Neutrophil (primary cell): ENCODE measurements at regions not wholly inside any gene's neighbourhood (a gene's known extent, or its start where the extent isn't known, plus 50 kb on each side); places are given as distances from the start of the nearest gene placed in this dataset.
A peak's percentile ranks its signal among the peaks of the same experiment; 100 is the strongest.
"Not testable (repeated sequence)": the region's sequence is repeated elsewhere in the genome, so short reads cannot be mapped to it uniquely, and the experiment has no call there.

Experiments
- H3K27ac ChIP-seq: fragments of 200-600 bp; sonication (generic); 2 replicates; pipeline ENCODE4 v1.5.1; 2016; ENCODE audit warnings: mild to moderate bottlenecking, moderate library complexity
- H3K27me3 ChIP-seq: fragments of 200-600 bp; sonication (generic); 2 replicates; pipeline ENCODE4 v1.6.0; 2016; ENCODE audit warnings: mild to moderate bottlenecking
- H3K36me3 ChIP-seq: fragments of 200-600 bp; sonication (generic); 2 replicates; pipeline ENCODE4 v1.5.1; 2017
- H3K4me1 ChIP-seq, 2 experiments: fragments of 200-600 bp in 1 of 2; sonication (generic) in 1 of 2; 1 replicate in 1 of 2; 2 replicates in 1 of 2; pipeline versions ENCODE4 v1.5.1 to v1.6.1; 2013 to 2016; ENCODE audit warnings: low read depth in 1 of 2, low read length in 1 of 2, mild to moderate bottlenecking in 1 of 2, moderate library complexity in 1 of 2; ENCODE audit not compliant: control insufficient read depth in 1 of 2, insufficient read depth in 1 of 2
- H3K4me3 ChIP-seq, 2 experiments: fragments of 200-600 bp in 1 of 2; sonication (generic) in 1 of 2; 1 replicate in 1 of 2; 2 replicates in 1 of 2; pipeline ENCODE4 v1.5.1; 2013 to 2016; ENCODE audit warnings: low read depth in 1 of 2, low read length in 1 of 2, mild to moderate bottlenecking in 1 of 2, moderate library complexity in 1 of 2
- H3K9me3 ChIP-seq: fragments of 200-600 bp; sonication (generic); 2 replicates; pipeline ENCODE4 v1.5.1; 2016
- TF ChIP-seq, protein P1 (sequence below): fragments of 200-600 bp; sonication (generic); IDR thresholded peaks from 2 replicates; pipeline ENCODE4 v1.5.1; 2016; ENCODE audit warnings: antibody characterized with exemption

DNA sequence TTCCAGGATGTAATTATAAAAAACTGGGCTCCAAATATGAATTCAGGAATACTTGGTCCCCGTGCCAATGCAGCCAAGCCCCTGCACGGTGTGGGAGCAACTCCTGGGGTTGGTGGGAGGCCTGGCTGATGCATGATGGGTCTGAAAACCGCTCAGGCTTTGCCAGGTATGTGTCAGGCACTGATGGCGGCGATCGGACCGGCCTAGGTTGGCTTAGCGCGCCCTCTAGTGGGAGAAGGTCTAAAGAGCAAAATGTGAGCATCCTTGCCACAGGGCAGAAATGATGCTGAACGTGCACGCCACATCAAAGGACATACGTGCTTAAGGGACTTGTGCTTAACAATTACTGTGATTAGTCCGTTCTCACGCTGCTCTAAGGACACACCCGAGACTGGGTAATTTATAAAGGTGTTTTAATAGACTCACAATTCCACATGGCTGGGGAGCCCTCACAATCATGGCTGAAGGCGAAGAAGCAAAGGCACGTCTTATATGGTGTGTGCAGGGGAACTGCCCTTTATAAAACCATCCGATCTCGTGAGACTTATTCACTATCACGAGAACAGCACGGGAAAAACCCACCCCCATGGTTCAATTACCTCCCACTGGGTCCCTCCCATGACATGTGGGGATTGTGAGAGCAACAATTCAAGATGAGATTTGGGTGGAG is 196.2 kb upstream of the PLGLB1 start:
- not testable (repeated sequence) for H3K27me3 ChIP-seq, H3K4me3 ChIP-seq, H3K27ac ChIP-seq, H3K36me3 ChIP-seq, H3K4me1 ChIP-seq, H3K9me3 ChIP-seq
- TF ChIP-seq, protein P1, sequence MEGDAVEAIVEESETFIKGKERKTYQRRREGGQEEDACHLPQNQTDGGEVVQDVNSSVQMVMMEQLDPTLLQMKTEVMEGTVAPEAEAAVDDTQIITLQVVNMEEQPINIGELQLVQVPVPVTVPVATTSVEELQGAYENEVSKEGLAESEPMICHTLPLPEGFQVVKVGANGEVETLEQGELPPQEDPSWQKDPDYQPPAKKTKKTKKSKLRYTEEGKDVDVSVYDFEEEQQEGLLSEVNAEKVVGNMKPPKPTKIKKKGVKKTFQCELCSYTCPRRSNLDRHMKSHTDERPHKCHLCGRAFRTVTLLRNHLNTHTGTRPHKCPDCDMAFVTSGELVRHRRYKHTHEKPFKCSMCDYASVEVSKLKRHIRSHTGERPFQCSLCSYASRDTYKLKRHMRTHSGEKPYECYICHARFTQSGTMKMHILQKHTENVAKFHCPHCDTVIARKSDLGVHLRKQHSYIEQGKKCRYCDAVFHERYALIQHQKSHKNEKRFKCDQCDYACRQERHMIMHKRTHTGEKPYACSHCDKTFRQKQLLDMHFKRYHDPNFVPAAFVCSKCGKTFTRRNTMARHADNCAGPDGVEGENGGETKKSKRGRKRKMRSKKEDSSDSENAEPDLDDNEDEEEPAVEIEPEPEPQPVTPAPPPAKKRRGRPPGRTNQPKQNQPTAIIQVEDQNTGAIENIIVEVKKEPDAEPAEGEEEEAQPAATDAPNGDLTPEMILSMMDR: peak; percentile 27

DNA sequence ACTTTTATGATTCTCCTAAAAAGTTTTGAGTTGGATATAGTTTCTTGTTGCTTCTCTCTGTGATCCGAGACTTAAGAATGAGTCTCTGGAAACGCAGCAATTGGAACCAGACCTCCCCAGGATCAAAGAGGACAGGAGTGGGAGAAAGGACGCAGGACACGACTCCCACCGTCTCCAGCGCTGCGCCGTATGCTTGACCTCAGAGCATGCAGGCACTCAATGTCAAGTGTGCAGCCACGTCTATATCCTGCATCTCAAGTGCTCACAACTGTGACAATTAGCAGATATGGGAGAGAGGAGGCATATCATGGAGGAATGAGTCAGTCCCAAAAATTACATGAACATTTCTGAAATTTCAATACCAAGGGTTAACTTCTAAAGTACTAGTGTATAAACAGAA is 199.0 kb upstream of the PLGLB1 start:
- H3K27ac ChIP-seq, H3K4me1 ChIP-seq, H3K9me3 ChIP-seq, H3K36me3 ChIP-seq, H3K4me3 ChIP-seq, H3K27me3 ChIP-seq: not testable (repeated sequence)

DNA sequence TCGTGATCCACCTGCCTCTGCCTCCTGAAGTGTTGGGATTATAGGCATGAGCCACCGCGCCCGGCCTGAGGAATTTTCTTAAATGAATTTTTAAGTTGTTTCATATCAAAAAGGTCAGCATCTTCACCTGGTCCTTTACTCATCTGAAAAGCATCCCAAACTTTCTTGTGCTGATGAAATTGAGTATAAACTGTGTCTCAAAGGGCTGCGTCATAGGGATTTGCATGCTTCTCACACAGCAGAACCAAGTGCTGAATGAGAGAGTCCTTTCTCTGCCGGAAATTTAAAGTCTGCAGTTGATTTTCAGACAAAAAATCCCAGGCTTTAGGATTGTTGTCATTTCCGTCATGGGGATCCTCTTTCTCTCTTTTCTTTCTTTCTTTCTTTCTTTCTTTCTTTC is 200.5 kb upstream of the PLGLB1 start:
- not testable (repeated sequence) for H3K4me3 ChIP-seq, H3K27ac ChIP-seq, H3K27me3 ChIP-seq, H3K36me3 ChIP-seq, H3K4me1 ChIP-seq, H3K9me3 ChIP-seq

DNA sequence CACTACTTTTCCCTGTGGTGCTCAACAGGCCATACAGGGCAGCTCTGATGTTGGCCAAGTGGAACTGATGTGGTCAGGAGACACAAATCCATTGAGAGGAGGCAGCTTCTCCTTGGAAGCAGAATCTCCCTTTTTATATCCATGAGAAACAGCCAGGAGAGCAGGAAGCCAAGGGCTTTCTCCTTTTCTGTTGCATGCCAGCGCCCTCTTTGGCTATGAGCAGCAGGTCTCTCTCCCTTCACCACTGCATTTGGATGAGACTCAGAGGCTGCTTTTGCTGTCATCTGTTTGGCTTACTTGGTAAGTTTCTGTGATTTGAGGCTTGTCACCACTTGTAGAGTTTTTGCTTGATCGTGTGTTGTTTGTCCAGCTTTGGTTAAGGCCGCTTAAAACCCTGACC is 202.2 kb upstream of the PLGLB1 start:
- not testable (repeated sequence) for H3K36me3 ChIP-seq, H3K27ac ChIP-seq, H3K4me1 ChIP-seq, H3K4me3 ChIP-seq, H3K9me3 ChIP-seq, H3K27me3 ChIP-seq

DNA sequence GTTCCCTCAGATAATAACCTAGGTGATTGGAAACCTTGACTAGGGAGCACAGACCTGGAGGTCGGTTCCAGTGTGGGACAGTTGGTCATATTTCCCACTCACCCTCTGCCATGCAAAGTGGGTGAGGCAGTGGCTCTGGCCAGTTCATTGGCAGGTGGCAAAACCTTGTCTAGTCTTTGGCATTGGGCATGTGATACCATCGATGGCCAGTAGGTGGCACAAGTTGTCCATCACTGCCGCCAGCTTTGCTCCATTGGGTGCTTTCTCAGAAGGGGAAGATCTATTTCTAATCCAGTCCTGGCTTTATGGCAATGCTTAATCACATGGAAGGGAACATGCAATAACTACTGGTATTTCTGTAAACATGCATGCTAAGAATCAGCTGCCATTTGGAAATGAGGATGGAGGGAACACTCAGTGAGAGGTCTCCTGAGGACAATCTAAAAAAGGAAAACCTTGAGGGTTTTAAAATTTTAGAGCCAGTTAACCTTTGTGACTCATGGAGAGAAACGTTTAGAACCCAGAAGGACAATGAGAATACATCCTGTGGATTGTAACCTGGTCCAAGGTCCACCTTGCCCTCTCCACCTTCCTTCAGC is 207.5 kb upstream of the PLGLB1 start:
- H3K4me1 ChIP-seq, H3K36me3 ChIP-seq, H3K4me3 ChIP-seq, H3K27ac ChIP-seq, H3K9me3 ChIP-seq, H3K27me3 ChIP-seq: not testable (repeated sequence)
- TF ChIP-seq, protein P1: peak; percentile 66

DNA sequence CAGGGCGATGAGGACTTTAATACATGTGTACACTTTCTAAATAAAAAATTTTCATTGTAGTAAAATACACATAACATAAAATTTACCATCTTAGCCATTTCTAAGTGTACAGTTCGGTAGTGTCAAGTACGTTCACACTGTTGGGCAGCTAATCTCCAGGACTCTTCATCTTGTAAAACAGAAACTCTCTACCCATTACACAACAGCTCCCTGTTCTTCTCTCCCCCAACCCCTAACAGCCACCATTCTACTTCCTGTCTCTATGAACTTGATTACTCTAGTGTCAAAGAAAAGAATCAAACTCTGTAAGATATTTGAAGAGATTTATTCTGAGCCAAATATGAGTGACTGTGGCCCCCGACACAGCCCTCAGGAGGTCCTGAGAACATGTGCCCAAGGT is 208.3 kb upstream of the PLGLB1 start:
- not testable (repeated sequence) for H3K4me1 ChIP-seq, H3K4me3 ChIP-seq, H3K27me3 ChIP-seq, H3K36me3 ChIP-seq, H3K9me3 ChIP-seq, H3K27ac ChIP-seq

DNA sequence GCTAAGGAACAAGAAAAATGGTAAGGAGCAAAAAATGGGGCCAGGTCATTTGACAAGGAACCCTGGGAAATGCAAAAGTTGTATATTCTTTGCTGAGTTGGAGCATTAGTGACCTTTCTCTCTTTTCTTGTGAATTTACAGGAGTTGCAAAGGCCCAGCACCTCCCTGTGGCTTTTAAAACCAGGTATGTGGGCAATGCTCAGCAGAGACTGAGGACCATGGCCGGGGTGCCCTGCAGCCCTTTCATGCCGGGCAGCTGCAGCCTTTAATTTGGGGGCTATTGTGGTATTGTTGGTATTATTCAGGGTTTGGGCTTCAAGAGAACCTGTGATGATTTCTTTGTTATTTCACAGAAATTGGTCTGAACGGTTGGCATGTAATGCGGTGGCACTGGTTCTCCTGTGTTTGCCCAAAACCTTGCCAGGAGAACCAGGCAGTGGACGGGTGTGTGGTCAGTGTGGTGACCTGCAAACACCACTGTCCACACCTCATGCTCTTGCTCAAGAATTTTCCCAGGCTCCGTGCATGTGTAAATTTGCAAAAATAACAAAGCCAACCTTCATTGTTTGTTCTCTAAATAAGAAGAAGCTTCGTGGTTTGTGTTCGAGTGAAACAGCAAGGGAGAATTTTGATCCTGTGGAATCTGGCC is 213.8 kb upstream of the PLGLB1 start:
- H3K4me1 ChIP-seq, H3K9me3 ChIP-seq: not testable (repeated sequence)

DNA sequence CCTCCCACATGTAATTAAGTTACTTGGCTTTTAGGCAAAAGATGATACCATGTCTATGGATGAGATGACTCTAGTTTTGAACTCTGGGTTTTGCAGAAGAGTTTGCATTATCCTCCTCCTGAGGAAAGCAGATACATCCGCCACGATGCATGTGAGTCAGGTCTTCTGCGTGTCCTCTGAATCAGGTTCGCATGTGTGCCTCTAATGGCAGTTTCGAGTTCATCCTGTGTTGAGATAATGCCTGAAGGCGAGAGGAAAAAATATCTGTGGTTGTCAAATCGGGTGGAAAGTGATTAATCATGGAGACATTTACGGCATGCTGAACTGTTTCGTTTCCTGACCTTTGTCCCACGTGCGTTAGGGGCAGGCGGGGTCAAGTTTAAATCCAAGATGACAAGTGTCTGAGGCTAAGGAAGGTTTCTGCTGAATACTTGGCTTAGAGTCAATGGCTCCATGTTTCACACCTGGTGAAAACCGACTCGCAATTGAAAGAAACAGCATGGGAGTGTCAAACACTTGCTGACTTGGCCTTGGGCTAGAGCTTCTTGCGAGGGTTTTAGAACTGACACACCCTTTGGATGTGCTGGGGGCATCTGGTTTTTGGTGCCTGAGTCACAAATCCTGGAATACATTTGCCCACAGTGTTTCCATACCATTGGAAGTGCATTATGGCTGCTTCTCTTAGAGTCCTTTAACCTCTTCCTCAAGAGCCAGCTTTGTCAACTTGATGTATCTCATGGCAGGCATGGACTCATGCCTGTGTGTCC is 216.1 kb upstream of the PLGLB1 start:
- H3K4me1 ChIP-seq, H3K4me3 ChIP-seq, H3K9me3 ChIP-seq, H3K36me3 ChIP-seq, H3K27me3 ChIP-seq, H3K27ac ChIP-seq: not testable (repeated sequence)

More for the DNA sequence above, 213.8 kb upstream of the PLGLB1 start:
- H3K27ac ChIP-seq, H3K4me3 ChIP-seq, H3K27me3 ChIP-seq, H3K36me3 ChIP-seq: not testable (repeated sequence)

DNA sequence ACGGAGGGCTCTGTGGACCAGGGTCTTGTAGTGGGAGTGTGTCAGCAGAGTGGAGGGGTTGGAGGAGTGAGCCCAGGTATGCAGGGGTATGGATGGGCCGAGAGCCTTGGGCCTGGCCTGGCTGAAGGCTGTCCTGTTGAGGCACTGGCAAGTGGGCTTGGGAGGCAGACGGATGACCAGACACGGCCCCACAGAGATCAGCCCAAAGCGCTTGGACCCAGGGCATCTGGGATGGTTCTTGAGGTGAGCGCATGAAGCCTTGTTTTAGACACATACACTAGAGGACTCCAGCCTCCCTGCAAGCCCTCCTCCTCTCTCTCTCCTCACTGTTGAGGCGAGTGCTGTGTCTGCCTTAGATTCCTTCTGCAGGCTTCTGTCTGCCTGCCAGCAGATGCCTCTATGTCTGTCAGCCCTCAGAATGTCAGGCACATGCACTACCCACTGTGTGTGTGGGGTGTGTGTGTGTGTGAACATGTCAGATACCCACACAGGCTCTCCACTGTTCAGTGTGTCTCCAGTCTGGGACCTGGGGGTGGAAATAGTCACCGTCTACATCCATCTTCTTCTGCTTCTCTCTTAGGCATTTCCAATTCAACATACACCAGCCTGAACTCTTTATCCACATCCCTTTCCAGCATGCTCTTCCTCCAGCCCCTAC is 218.0 kb upstream of the PLGLB1 start:
- H3K36me3 ChIP-seq, H3K27ac ChIP-seq, H3K4me1 ChIP-seq, H3K27me3 ChIP-seq, H3K4me3 ChIP-seq, H3K9me3 ChIP-seq: not testable (repeated sequence)

DNA sequence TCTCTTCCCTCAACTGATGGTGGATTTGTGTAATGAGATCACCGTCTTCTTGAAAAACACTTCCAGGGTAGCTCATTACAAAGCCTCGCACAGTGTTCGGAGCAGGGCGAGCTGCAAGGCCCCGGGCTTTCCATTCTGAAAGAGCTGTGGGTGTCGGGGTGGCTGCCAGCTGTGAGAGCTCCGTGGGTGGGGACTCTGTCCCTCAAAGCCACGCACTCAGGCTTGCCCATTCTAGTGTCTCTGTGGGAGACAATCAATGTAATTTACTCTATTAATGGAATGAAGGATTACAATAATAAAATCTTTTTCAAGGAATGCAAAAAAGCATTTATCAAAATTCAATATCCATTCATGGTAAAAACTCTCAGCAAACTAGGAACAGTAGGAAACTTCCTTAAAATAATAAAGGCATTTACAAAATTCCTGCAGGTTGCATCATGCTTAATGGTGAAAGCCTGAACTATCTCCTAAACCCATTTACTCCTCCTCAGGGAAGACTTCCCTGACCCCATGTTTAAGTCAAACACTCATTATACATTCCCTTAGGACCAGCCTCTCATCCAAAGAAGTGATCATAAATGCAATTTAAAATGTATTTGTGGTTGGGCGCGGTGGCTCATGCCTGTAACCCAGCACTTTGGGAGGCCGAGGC is 224.5 kb upstream of the PLGLB1 start:
- H3K4me3 ChIP-seq, H3K36me3 ChIP-seq, H3K27ac ChIP-seq, H3K9me3 ChIP-seq, H3K27me3 ChIP-seq, H3K4me1 ChIP-seq: not testable (repeated sequence)

DNA sequence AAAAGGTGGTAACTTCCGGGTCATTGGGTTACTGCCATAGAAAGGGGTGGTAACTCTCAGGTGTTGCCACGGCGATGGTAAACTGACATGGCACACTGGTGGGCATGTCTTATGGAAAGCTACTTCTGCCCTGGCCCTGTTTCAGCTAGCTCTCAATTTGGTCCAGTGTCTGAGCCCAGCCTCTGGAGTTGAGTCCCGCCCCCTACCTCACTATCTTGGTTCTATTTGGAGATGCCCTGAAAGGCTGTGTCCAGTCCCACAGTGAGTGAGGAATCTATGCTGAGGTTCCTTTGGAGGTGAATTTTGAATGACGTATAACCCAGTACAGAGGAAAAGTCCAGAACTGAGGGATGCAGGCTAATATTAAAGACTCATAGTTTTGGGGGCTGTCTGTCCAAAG is 230.4 kb upstream of the PLGLB1 start:
- H3K27ac ChIP-seq, H3K36me3 ChIP-seq, H3K4me1 ChIP-seq, H3K9me3 ChIP-seq, H3K4me3 ChIP-seq, H3K27me3 ChIP-seq: not testable (repeated sequence)
